Effector CD8-positive, alpha-beta T cell (primary cell): ENCODE measurements at regions not wholly inside any gene's neighbourhood (a gene's known extent, or its start where the extent isn't known, plus 50 kb on each side); places are given as distances from the start of the nearest gene placed in this dataset.
"Not testable (repeated sequence)": the region's sequence is repeated elsewhere in the genome, so short reads cannot be mapped to it uniquely, and the experiment has no call there.

ENCODE experiments used
- DNase-seq: peaks from one replicate; lab custom pipeline; 2025; lab: John Stamatoyannopoulos, UW

GRCh38 chr2:9708683-9709538 lies 78.1 kb upstream of the YWHAQ start:
- no peak for DNase-seq

DNA sequence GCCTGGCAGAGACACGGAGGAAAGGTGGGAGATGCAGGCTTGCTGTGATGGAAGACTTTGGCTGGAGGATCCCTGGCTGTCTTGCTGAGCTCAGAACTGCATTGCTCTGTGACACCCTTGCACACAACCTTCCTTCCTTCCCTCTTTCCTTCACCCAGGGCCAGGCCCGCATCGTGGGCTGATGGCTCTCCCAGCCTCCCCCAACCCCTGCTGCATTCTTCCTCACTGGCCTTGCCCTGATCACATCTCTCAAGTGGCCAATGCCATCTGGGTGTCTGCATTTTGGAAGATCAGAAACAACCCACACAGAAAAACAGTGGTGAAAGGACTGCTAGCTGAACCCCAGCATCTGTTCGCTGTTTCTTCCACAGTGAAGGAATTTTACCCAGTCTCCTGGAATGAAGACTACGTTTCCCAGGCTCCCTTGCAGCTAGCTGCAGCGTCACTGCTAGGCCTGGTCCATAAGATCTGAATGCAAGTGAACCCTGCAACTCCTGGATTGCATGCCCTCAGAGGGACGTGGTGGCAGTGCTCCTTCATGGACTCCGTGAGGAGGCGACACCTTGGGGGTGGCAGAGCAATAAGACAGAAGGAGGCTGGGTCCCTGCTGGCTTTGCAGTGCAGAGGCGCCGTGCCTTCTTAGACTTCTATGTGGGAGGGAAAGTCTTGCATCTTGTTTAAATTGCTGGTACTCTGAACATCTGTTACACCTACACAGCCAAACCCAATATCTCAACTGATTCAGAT lies 78.9 kb upstream of the YWHAQ start:
- DNase-seq, result no peak

DNA sequence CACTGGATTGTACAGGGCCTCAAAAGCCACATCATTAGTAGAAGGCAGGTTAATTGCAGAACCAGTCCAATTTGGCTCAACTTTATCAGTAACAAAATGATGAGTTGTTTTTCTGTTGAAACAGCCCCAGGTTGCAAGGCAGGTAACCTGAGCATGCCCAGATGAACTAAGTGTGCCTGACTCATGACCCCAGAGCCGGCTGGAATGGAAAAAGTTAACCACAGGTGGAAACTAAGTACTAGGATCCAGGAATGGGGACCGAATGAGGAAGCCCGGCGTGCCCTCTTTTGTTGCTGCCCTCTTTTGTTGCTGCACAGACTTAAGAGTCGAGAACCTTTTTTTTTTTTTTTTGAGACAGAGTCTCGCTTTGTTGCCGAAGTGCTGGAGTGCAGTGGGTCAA lies 79.5 kb upstream of the YWHAQ start:
- DNase-seq, result no peak

DNA sequence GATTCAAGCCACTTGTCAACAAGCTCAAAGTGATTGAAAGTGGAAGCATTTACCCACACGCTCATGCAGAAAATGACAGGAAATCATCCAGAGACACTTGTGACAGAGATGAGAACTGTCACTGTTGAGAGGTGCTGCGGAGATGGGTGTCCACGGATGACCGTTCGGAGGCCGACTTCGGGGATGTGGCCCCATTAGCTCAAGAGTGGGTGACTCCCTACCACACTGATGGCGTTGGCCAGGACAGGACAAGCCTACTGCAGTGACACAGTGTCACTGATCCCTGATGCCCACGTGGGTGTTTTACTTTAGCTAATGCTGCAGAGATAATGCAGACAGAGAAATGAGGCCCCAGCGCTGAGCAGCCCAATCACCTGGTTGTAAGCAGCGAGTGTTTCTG lies 81.5 kb upstream of the YWHAQ start:
- DNase-seq, result no peak

DNA sequence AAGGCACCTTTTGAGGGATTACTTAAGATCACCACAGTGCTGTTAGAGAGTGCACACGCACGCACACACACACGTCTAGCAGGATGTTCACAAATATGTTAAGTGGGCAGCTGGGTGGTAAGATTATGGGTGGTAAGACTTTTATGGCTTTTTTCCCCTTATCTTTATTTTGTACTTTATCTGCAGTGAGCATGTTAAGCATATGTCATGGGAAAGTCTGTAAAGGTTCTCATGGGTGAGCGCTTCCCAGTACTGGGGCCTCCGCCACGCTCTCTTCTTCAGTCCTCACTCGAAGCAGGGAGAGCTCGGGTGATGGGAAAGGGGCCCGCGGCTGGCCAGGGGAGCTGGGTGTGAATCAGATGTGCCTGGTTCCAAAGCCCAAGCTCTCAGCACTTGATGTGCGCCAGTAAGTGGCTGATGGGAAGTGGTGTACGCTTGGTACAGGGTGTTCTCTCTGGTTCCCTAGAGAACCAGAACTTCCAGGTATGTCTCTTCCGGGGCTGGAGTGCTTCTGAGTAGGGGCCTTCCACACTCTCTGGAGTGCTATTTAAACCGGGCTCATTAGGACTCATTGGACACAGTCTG lies 83.9 kb upstream of the YWHAQ start:
- no peak for DNase-seq

DNA sequence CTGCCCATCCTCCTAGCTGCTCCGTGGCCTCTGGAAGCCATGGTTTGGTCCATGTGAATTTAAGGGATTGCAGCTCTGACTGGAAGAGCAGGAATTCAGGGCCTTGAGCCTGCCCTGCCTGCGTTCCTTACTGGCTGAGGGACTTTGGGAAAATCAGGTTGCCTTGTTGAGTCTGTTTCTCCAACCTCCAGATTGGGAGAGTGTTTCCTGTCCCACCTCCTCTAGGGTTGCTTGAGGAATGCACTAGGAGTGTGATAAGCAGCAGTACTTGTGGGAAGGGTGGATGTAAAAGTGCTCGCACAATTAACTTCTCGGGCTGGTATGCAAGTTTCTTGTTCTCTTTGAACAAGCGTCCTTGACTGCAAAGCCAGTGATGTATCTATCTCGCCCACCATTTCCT lies 84.4 kb upstream of the YWHAQ start:
- DNase-seq, result no peak

GRCh38 chr2:9717886-9718451 lies 87.2 kb upstream of the YWHAQ start:
- DNase-seq, result no peak

DNA sequence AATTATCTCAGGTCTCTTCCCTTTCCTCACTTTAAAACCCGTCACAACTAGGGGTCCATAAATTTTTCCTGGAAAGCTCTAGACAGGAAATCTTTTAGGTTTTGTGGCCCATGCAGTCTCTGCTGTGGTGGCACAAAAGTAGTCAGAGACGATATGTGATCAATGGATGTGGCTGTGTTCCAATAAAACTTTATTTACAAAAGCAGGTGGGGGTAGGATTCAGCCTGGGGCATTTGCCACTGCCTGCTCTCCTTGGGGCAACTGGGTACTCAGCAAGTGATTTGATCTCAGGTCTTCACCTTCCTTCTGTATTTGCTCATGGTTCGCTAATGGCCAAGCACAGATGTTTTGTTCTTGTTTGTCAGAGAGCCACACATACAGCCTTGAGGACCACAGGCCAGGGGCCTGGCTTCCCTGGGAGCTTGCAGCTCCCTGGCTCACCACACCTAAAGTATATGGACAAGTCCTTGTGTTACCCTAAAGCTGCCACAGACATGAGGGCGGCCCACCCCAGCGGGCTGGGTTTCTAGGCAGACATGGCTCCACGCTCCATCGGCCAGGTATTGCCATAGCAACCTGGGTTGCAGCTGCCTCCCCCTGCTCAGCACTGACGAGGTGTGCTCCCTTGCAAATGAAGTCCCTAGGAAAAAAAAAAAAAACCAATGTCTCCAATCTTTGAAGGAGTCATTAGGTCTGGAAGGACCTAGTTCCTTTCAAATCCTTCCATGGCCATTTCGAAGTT lies 89.7 kb upstream of the YWHAQ start:
- no peak for DNase-seq

DNA sequence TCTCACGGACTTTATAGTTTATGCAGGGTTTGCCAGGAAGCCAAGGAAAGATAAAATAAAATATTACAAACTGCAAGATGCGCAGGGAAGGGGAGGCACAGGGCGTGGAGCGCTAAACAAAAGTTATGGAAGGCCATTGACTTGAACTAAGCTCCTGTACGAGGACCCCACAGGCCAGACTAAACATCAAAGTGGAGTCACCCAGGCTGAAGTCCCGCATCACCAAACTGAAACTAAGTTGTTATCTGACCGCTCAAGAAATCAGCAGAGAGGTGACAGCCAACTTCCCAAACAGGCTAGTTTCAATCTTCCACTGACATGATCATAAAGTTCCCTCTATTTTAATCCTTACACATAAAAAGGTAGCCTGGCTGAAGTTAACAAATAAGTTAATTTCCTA lies 90.5 kb upstream of the YWHAQ start:
- DNase-seq, result no peak

DNA sequence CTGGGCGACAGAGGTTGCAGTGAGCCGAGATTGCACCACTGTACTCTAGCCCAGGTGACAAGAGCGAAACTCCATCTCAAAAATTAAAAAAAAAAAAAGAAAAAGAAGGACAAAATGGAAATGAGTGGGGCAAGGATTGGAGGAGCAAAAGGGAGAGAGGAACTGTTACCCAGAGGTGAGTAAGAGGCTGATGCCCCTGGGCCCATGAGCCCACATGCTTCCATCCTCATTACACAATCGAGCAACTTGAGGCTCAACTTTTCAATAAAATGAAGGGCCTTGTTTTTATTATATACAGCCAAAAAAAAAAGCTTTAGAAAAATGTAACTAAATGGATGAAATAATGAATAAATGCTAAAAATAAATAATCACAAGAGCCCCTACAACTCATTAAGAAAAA lies 91.7 kb upstream of the YWHAQ start:
- DNase-seq, result no peak

DNA sequence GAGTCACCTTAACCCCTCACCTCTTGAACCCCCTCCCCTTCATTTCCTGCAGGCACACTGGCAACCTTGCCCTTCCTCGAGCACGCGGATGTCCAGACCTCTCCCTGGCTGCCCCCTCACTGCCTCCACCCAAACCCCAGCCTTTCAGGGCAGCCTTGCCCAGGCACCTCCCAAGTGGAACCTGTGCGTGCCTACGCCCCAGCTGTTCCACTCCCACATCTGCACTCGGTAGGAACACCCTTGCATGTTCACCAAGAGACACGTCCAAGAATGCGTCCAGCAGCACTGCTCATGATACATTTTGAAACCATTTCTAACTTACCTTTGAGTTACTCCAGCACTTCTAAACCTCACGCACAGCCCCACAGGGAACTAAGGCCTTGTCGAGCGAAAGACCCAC lies 93.8 kb upstream of the YWHAQ start:
- no peak for DNase-seq

- no peak for DNase-seq
Measured at GRCh38 chr2:9725106-9725505, 94.3 kb upstream of the YWHAQ start.

DNA sequence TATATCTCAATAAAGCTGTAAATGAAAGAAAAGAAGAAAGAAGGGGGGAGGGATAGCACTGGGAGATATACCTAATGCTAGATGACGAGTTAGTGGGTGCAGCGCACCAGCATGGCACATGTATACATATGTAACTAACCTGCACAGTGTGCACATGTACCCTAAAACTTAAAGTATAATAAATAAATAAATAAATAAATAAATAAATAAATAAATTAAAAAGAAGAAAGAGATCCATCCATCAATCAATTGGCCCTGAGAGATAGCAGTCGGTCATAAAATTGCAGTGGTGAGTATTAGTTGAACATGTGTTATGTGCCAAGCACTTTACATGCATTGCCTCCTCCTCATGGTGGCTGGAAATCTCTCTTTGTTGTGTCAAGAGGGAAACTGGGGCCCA lies 95.2 kb upstream of the YWHAQ start:
- not testable (repeated sequence) for DNase-seq

DNA sequence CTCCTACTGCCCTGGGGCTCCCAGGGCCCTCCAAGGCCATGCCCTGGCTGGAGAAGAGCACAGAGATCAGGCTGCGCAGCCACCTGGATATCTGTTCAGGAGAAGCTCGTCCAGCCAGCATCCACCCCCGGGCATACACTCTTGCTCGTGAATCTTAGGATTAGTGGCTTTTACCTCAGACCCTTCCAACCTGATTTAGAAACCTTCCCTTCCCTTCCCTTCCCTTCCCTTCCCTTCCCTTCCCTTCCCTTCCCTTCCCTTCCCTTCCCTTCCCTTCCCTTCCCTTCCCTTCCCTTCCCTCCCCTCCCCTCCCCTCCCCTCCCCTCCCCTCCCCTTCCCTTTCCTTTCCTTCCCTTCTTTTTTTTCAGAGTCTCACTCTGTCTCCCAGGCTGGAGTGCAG lies 99.7 kb upstream of the YWHAQ start:
- DNase-seq, result not testable (repeated sequence)

- DNase-seq, result no peak
Measured at GRCh38 chr2:9732824-9733223, 102.0 kb upstream of the YWHAQ start.

- no peak for DNase-seq
Measured at GRCh38 chr2:9734308-9734707, 103.5 kb upstream of the YWHAQ start.

DNA sequence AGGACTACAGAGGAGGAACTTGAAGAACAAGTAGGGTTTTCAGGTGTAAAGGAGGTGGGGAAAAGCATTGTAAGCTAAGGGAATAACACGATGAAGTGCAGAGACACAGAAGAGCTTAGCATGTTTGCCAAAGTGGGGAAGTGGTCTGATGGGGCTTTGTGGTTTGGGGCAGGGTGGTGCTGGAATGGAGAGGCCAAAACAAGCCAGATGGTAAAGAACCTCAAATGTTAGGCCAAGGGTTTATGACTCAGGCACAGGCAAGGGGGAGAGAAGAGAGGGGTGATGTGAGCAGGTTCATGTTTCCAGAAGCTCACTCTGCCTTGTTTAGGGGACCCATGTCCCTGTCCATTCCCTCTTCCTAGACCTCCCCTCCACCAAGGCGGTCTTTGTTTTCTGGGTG lies 104.5 kb upstream of the YWHAQ start:
- no peak for DNase-seq

DNA sequence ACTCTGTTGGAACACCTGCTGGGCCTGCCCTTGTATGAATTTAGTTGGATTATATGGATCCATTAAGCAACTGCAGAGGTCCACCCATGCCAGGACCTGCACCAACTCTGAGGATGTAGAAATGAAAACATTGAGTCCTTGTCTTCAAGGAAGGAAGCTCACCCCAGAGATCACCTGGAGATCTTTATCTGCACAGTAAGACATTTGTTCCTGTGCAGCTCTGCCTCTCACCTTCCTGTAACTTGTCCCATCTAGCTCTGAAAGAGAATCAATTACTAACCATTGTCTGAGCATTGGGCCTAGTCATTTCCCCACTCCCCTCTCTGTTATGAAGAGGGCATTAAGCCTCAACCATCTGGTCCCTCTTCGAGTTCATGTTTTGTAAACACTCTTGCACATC lies 105.2 kb upstream of the YWHAQ start:
- DNase-seq, result no peak

GRCh38 chr2:9737053-9737875 lies 106.0 kb upstream of the TAF1B start:
- no peak for DNase-seq

- DNase-seq, result no peak
Measured at GRCh38 chr2:9738062-9738461, 105.2 kb upstream of the TAF1B start.
